Activated T-cell treated with anti-CD3 and anti-CD28 coated beads for 48 hours (primary cell): ENCODE measurements at regions not wholly inside any gene's neighbourhood (a gene's known extent, or its start where the extent isn't known, plus 50 kb on each side); places are given as distances from the start of the nearest gene placed in this dataset.

Source experiments
- DNase-seq: peaks from one replicate; pipeline ENCODE4 v3.0.0-alpha.2; 2020; ENCODE audit warnings: low read depth

DNA sequence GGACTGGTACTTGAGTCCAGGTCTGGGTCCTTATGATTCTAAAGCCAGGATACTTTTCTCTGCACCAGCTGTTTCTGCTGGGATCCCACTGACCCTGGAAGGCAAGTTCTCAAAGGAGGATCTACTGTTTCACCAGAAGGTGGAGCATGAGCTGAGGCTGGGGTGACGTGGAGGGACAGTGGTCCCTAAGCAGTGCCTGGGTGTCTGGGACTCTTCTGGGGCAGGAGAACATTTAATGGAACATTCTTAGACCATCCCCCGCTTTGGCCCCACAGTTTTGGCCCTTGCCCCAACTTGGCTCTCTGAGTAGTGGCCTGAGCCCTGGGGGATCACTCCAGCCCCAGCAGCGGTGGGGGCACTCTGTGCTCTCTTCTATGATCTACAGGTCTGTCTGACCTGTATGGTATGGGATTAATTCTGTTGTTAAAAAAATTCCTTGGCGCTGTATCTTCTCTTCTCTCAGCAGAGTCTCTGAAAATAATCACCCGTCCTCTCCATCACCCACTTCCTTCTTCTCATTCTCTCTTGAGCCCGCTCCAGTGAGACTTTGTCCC is 60.3 kb upstream of the CSF3R start:
- DNase-seq = no peak

GRCh38 chr1:36542024-36542961 is 59.6 kb upstream of the CSF3R start:
- DNase-seq = no peak

- DNase-seq = no peak
Measured at GRCh38 chr1:36540056-36540455, 57.3 kb upstream of the CSF3R start.

- no peak for DNase-seq
Measured at GRCh38 chr1:36539526-36539925, 56.8 kb upstream of the CSF3R start.

- DNase-seq = no peak
Measured at GRCh38 chr1:36537991-36538390, 55.3 kb upstream of the CSF3R start.

GRCh38 chr1:36537190-36537768 is 54.6 kb upstream of the CSF3R start:
- DNase-seq = no peak

- no peak for DNase-seq
Measured at GRCh38 chr1:36536727-36537126, 54.0 kb upstream of the CSF3R start.

DNA sequence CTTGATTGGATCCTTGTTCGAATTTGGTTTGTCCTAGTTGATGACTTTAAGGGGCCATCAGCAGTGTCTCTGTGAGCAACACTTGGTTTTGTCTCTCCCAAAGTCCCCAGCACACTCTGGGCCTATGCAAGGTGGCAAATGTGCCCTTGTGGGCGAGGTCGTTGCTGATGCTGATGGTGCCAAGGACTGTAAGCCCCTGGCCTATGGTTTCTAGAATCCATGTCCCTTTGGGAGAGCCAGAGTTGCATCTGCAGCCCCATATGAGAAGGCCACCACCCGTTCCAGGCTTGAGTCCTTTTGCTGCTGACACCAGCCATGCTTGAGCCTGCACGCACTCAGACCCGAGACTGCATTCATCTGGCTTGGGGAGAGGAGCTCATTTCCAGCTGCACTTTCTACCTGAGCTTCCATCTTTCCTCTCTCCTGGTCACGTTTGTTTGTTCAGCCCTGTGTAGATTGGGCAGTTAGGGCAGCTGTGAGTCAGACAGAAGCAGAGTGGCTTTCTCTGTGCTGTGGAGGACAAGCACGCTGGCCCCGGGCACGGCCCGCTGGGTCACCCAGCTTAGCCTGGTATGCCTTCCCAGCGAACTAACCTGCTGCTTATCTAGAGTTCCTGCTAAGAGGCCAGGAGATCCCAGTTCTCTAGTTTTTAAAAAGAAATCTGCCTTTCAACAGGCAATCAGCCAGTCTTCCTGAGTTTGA is 52.1 kb upstream of the CSF3R start:
- DNase-seq = no peak

DNA sequence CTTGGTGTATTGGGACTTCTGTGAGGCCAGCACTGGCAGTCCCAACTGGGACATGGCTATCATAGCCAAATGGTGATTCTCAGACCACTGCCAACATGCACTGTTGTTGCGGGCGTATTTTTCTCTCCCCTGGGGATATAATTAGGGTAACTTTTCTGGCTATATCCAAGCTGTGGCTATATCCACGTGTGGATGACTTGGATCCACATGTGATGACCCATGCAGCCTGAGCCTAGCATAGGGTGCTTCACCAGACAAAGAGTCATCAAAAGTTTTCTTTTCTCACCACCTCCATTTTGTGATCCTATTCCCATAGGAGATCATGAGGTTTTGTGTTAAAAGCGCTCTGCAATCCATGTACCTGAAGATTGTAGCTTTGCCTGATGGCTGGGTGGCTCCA is 51.2 kb upstream of the CSF3R start:
- DNase-seq = no peak

DNA sequence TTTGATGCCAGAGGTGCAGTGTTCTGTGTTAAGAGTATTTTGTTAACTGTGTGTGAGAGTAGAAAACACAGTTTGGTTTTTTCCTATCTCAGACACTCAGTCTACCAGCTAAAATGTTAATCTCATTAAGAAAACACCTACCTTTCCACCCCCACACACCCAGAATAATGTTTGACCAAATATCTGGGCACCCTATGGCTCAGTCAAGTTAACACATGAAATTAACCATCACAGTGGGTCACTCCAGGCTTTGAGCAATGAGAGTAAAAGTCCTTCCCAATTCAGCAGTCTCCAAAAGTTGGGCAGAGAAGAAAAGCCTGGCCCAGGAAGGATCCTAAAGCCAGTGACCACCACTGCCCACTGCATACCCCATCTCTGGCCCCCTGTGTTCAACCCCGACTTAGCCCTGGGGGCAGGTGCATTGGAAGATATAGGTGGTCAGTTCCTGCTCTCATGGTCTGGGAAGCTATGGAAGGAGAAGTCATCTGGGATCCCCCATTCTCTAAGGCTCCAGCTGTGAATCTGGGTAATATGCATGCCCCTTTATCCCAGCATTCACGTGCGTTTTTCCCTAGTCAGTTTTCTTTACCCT is 50.2 kb upstream of the CSF3R start:
- no peak for DNase-seq
